H9 (cell line): ENCODE measurements at regions not wholly inside any gene's neighbourhood (a gene's known extent, or its start where the extent isn't known, plus 50 kb on each side); places are given as distances from the start of the nearest gene placed in this dataset.

ENCODE experiments used
- DNase-seq: peaks from one replicate; pipeline ENCODE4 v3.0.0-alpha.2; 2017
- H2AFZ ChIP-seq: one replicate; pipeline ENCODE4 v1.6.1; 2013; ENCODE audit warnings: mild to moderate bottlenecking, low read length, control low read depth, moderate library complexity
- H2AK5ac ChIP-seq: 2 replicates; pipeline ENCODE4 v1.6.1; 2013; ENCODE audit warnings: low read length, control low read depth, mixed read lengths; ENCODE audit not compliant: insufficient read length
- H2BK120ac ChIP-seq: one replicate; pipeline ENCODE4 v1.6.1; 2013; ENCODE audit warnings: low read depth, mild to moderate bottlenecking, low read length, control low read depth, inconsistent platforms; ENCODE audit not compliant: poor library complexity, severe bottlenecking
- H2BK12ac ChIP-seq: 2 replicates; pipeline ENCODE4 v1.6.1; 2013; ENCODE audit warnings: low read length, control low read depth, mixed read lengths, low read depth; ENCODE audit not compliant: insufficient read length
- H2BK15ac ChIP-seq: 2 replicates; pipeline ENCODE4 v1.6.1; 2013; ENCODE audit warnings: low read depth, low read length, control low read depth
- H2BK20ac ChIP-seq: one replicate; pipeline ENCODE4 v1.6.1; 2013; ENCODE audit warnings: low read depth, mild to moderate bottlenecking, low read length, control low read depth, inconsistent platforms; ENCODE audit not compliant: poor library complexity, severe bottlenecking
- H2BK5ac ChIP-seq: 2 replicates; pipeline ENCODE4 v1.6.1; 2013; ENCODE audit warnings: low read length, control low read depth, mixed read lengths; ENCODE audit not compliant: insufficient read length
- H3K14ac ChIP-seq: 2 replicates; pipeline ENCODE4 v1.6.1; 2013; ENCODE audit warnings: low read length, control low read depth; ENCODE audit not compliant: insufficient read depth
- H3K18ac ChIP-seq: 2 replicates; pipeline ENCODE4 v1.6.1; 2013; ENCODE audit warnings: low read depth, mild to moderate bottlenecking, mixed read lengths, low read length, control low read depth; ENCODE audit not compliant: insufficient read length
- H3K23ac ChIP-seq: 2 replicates; pipeline ENCODE4 v1.6.1; 2013; ENCODE audit warnings: low read length, control low read depth, mixed read lengths, low read depth; ENCODE audit not compliant: insufficient read length
- H3K23me2 ChIP-seq: 2 replicates; pipeline ENCODE4 v1.6.1; 2013; ENCODE audit warnings: low read depth, mild to moderate bottlenecking, mixed read lengths, low read length, control low read depth; ENCODE audit not compliant: insufficient read length, poor library complexity, severe bottlenecking
- H3K27ac ChIP-seq: 2 replicates; pipeline ENCODE4 v1.5.1; 2013; ENCODE audit warnings: low read length, control low read depth, mixed read lengths, low read depth; ENCODE audit not compliant: insufficient read length
- H3K27me3 ChIP-seq: 2 replicates; pipeline ENCODE4 v1.6.1; 2013; ENCODE audit warnings: low read length, control low read depth, inconsistent platforms; ENCODE audit not compliant: insufficient read depth
- H3K4ac ChIP-seq: 2 replicates; pipeline ENCODE4 v1.6.1; 2013; ENCODE audit warnings: low read depth, mild to moderate bottlenecking, control low read depth, inconsistent platforms, low read length, moderate library complexity
- H3K4me1 ChIP-seq: 2 replicates; pipeline ENCODE4 v1.6.1; 2013; ENCODE audit warnings: low read length, control low read depth, inconsistent platforms; ENCODE audit not compliant: insufficient read depth
- H3K4me2 ChIP-seq: 2 replicates; pipeline ENCODE4 v1.6.1; 2013; ENCODE audit warnings: low read length, control low read depth, mixed read lengths; ENCODE audit not compliant: insufficient read length, insufficient read depth
- H3K56ac ChIP-seq: 2 replicates; pipeline ENCODE4 v1.6.1; 2013; ENCODE audit warnings: low read depth, mild to moderate bottlenecking, mixed read lengths, low read length, control low read depth; ENCODE audit not compliant: insufficient read length
- H3K79me1 ChIP-seq: 2 replicates; pipeline ENCODE4 v1.6.1; 2013; ENCODE audit warnings: low read depth, mild to moderate bottlenecking, moderate library complexity, low read length, control low read depth, inconsistent platforms; ENCODE audit not compliant: insufficient read depth, poor library complexity, severe bottlenecking
- H3K79me2 ChIP-seq: 2 replicates; pipeline ENCODE4 v1.6.1; 2013; ENCODE audit warnings: low read length, control low read depth, inconsistent platforms; ENCODE audit not compliant: insufficient read depth
- H3K9ac ChIP-seq: 2 replicates; pipeline ENCODE4 v1.6.1; 2013; ENCODE audit warnings: low read length, control low read depth, mixed read lengths; ENCODE audit not compliant: insufficient read length; ENCODE audit errors: extremely low read depth
- H3K9me3 ChIP-seq: one replicate; pipeline ENCODE4 v1.6.1; 2013; ENCODE audit warnings: low read depth, low read length, inconsistent platforms; ENCODE audit not compliant: control insufficient read depth
- H3T11ph ChIP-seq: one replicate; pipeline ENCODE4 v1.6.1; 2013; ENCODE audit warnings: mild to moderate bottlenecking, low read length, control low read depth, inconsistent platforms
- H4K20me1 ChIP-seq: one replicate; pipeline ENCODE4 v1.6.1; 2013; ENCODE audit not compliant: control insufficient read depth, insufficient read length, insufficient read depth
- H4K5ac ChIP-seq: 2 replicates; pipeline ENCODE4 v1.6.1; 2013; ENCODE audit warnings: low read depth, mild to moderate bottlenecking, mixed read lengths, low read length, control low read depth; ENCODE audit not compliant: insufficient read length
- H4K8ac ChIP-seq: replicated peaks from 2 replicates; pipeline ENCODE4 v1.6.1; 2013; ENCODE audit warnings: low read length, control low read depth, mixed read lengths, low read depth; ENCODE audit not compliant: insufficient read length
- H4K91ac ChIP-seq: 2 replicates; pipeline ENCODE4 v1.6.1; 2013; ENCODE audit warnings: low read depth, mild to moderate bottlenecking, moderate library complexity, mixed read lengths, low read length, control low read depth; ENCODE audit not compliant: insufficient read length
- H3K27ac Mint-ChIP-seq, 3 experiments: 2 replicates in 2 of 3; 3 replicates in 1 of 3; pipeline ENCODE4 v1.8.0; 2020 to 2021; ENCODE audit warnings: mixed read lengths in 3 of 3, mild to moderate bottlenecking in 1 of 3, moderate library complexity in 1 of 3
- H3K27me3 Mint-ChIP-seq: 2 replicates; pipeline ENCODE4 v1.8.0; 2021; ENCODE audit warnings: low read depth, mild to moderate bottlenecking, moderate library complexity, mixed read lengths
- H3K36me3 Mint-ChIP-seq, 3 experiments: 2 replicates in 2 of 3; 3 replicates in 1 of 3; pipeline ENCODE4 v1.8.0; 2020 to 2021; ENCODE audit warnings: low read depth in 3 of 3, mixed read lengths in 3 of 3; ENCODE audit not compliant: insufficient read depth in 1 of 3
- H3K4me1 Mint-ChIP-seq, 2 experiments: 2 replicates each; pipeline ENCODE4 v1.8.0; 2020; ENCODE audit warnings: mixed read lengths in 2 of 2
- H3K4me3 Mint-ChIP-seq, 2 experiments: 2 replicates in 1 of 2; 3 replicates in 1 of 2; pipeline ENCODE4 v1.8.0; 2020 to 2021; ENCODE audit warnings: mild to moderate bottlenecking in 2 of 2, mixed read lengths in 2 of 2, moderate library complexity in 1 of 2
- H3K9me3 Mint-ChIP-seq, 2 experiments: 2 replicates in 1 of 2; 3 replicates in 1 of 2; pipeline ENCODE4 v1.8.0; 2020; ENCODE audit warnings: mild to moderate bottlenecking in 2 of 2, mixed read lengths in 2 of 2, moderate library complexity in 1 of 2
- WGBS: extraction: QIAGEN DNeasy Blood & Tissue Kit; methylation state at CpG from one replicate; pipeline ENCODE4 v1.1.7; 2013; ENCODE audit warnings: missing lambda C conversion rate, low lambda C conversion rate, mixed read lengths; ENCODE audit not compliant: insufficient read length; ENCODE audit errors: extremely low coverage; 5-methylcytosine and 5-hydroxymethylcytosine counted together
- TF ChIP-seq, protein P1 (sequence below): fragments of 200-600 bp; sonication (generic); conservative IDR thresholded peaks from 3 replicates; pipeline ENCODE4 v1.8.0; 2021; ENCODE audit warnings: antibody characterized with exemption, mild to moderate bottlenecking

DNA sequence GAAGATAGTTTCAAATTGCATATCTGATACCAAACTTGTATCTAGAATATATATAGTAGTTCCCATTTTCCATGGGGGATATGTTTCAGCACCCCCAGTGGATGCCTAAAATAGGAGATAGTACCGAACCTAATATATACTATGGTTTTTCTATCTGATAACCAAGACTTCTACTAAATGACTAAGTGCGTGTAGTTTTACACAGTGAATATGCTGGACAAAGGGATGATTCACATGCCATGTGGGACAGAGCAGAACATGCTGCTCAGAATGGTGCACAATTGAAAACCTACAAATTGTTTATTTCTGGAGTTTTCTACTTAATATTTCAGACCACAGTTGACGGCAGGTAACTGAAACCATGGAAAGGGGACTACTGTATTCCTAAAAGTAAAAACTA, 73.4 kb upstream of the TP63 start:
- Histone ChIP-seq H2BK120ac (no peak overlapping the region), H3K79me2 (no peaks in the 10 kb centered on the region), H2AFZ (no peak overlapping the region), H3K4me1 (no peaks in the 10 kb centered on the region), H2BK5ac (no peak overlapping the region), H4K20me1 (no peaks in the 10 kb centered on the region), H3K9me3 (no peaks in the 10 kb centered on the region), H3T11ph (no peak overlapping the region), H3K4me2 (no peak overlapping the region), H3K23ac (no peak overlapping the region), H3K9ac (no peak overlapping the region), H3K18ac (no peak overlapping the region), H2BK15ac (no peak overlapping the region), H2BK20ac (no peak overlapping the region), H3K56ac (no peak overlapping the region), H3K4ac (no peak overlapping the region), H3K23me2 (no peaks in the 10 kb centered on the region), H3K14ac (no peak overlapping the region), H4K5ac (no peak overlapping the region), H2AK5ac (no peak overlapping the region), H3K27ac (no peak overlapping the region), H2BK12ac (no peak overlapping the region), H4K8ac (no peak overlapping the region), H3K27me3 (no peaks in the 10 kb centered on the region), H3K79me1 (no peaks in the 10 kb centered on the region), H4K91ac (no peak overlapping the region)
- WGBS = no CpG with 5 or more reads among the region's 3 CpGs
- Mint-ChIP-seq H3K4me3 (no peak overlapping the region), H3K36me3 (no peaks in the 10 kb centered on the region), H3K27me3 (no peaks in the 10 kb centered on the region), H3K9me3 (no peaks in the 10 kb centered on the region; a peak in 1 of 5 replicates), H3K4me1 (no peaks in the 10 kb centered on the region), H3K27ac (no peak overlapping the region)
- TF ChIP-seq, protein P1, sequence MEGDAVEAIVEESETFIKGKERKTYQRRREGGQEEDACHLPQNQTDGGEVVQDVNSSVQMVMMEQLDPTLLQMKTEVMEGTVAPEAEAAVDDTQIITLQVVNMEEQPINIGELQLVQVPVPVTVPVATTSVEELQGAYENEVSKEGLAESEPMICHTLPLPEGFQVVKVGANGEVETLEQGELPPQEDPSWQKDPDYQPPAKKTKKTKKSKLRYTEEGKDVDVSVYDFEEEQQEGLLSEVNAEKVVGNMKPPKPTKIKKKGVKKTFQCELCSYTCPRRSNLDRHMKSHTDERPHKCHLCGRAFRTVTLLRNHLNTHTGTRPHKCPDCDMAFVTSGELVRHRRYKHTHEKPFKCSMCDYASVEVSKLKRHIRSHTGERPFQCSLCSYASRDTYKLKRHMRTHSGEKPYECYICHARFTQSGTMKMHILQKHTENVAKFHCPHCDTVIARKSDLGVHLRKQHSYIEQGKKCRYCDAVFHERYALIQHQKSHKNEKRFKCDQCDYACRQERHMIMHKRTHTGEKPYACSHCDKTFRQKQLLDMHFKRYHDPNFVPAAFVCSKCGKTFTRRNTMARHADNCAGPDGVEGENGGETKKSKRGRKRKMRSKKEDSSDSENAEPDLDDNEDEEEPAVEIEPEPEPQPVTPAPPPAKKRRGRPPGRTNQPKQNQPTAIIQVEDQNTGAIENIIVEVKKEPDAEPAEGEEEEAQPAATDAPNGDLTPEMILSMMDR = no peak
- DNase-seq = no peak
